Activated naive CD8-positive, alpha-beta T cell treated with anti-CD3 and anti-CD28 coated beads, Interleukin-2, amount 10 ng/mL, durations not matched to agents 7 days and 5 days (primary cell): ENCODE measurements at regions not wholly inside any gene's neighbourhood (a gene's known extent, or its start where the extent isn't known, plus 50 kb on each side); places are given as distances from the start of the nearest gene placed in this dataset.
"Not testable (repeated sequence)": the region's sequence is repeated elsewhere in the genome, so short reads cannot be mapped to it uniquely, and the experiment has no call there.

Source experiments
- ATAC-seq: fragments of 150-1000 bp; cut with Tn5 transposase; one replicate; pipeline ENCODE4 v1.10.0; 2021; ENCODE audit warnings: low read depth, moderate library complexity
- POLR2A ChIA-PET: fragments of 350-600 bp; sonication (Branson Sonifier 250); formaldehyde crosslinking; loops from one replicate; lab custom pipeline; 2021; ENCODE audit warnings: antibody characterized with exemption; lab: Charles Lee
- DNase-seq: peaks from one replicate; pipeline ENCODE4 v3.0.0; 2021
- H3K27ac Mint-ChIP-seq: one replicate; pipeline ENCODE4 v1.8.0; 2022; ENCODE audit warnings: mild to moderate bottlenecking, mixed read lengths
- H3K27me3 Mint-ChIP-seq: one replicate; pipeline ENCODE4 v1.8.0; 2022; ENCODE audit warnings: mild to moderate bottlenecking, moderate library complexity, mixed read lengths
- H3K36me3 Mint-ChIP-seq: one replicate; pipeline ENCODE4 v1.8.0; 2021; ENCODE audit warnings: mild to moderate bottlenecking, mixed read lengths
- H3K4me1 Mint-ChIP-seq: one replicate; pipeline ENCODE4 v1.8.0; 2021; ENCODE audit warnings: mixed read lengths
- H3K4me3 Mint-ChIP-seq: one replicate; pipeline ENCODE4 v1.8.0; 2022; ENCODE audit warnings: mild to moderate bottlenecking, moderate library complexity, mixed read lengths
- H3K9me3 Mint-ChIP-seq: one replicate; pipeline ENCODE4 v1.8.0; 2021; ENCODE audit warnings: mixed read lengths

DNA sequence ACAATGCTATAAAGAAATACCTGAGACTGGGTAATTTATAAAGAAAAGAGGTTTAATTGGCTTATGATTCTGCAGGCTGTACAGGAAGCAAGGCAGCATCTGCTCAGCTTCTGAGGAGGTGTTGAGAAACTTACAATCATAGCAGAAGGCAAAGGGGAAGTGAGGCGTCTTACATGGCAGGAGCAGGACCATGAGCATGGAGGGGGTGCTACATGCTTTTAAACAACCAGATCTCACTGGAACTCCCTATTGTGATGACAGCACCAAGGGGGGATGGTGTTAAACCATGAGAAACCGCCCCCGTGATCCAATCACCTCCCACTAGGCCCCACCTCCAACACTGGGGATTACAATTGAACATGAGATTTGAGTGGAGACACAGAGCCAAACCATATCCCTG is 163.7 kb upstream of the SLC38A2 start:
- not testable (repeated sequence) for H3K4me3 Mint-ChIP-seq, H3K9me3 Mint-ChIP-seq, ATAC-seq, DNase-seq, H3K27me3 Mint-ChIP-seq, H3K4me1 Mint-ChIP-seq
- H3K27ac Mint-ChIP-seq = peak overlapping the region; percentile 10
- POLR2A ChIA-PET = interaction anchor here (0.6 kb wide), 1 partner anchor 13 kb away, joined by 6 read pairs; no protein-coding TSS in a partner anchor
- H3K36me3 Mint-ChIP-seq = peaks cover 13% of the 10 kb centered on the region

- DNase-seq = no peak
- peaks cover 6% of the 10 kb centered on the region for H3K9me3 Mint-ChIP-seq
- no peaks in the 10 kb centered on the region for H3K27me3 Mint-ChIP-seq
- peaks cover 3% of the 10 kb centered on the region for H3K4me1 Mint-ChIP-seq
- no peak overlapping the region for H3K4me3 Mint-ChIP-seq
- POLR2A ChIA-PET = interaction anchor here (0.6 kb wide), 1 partner anchor 13 kb away, joined by 6 read pairs; no protein-coding TSS in a partner anchor
- ATAC-seq = no peak
- no peak overlapping the region for H3K27ac Mint-ChIP-seq
- peaks cover 13% of the 10 kb centered on the region for H3K36me3 Mint-ChIP-seq
Measured at GRCh38 chr12:46535907-46536306, 163.3 kb upstream of the SLC38A2 start.

DNA sequence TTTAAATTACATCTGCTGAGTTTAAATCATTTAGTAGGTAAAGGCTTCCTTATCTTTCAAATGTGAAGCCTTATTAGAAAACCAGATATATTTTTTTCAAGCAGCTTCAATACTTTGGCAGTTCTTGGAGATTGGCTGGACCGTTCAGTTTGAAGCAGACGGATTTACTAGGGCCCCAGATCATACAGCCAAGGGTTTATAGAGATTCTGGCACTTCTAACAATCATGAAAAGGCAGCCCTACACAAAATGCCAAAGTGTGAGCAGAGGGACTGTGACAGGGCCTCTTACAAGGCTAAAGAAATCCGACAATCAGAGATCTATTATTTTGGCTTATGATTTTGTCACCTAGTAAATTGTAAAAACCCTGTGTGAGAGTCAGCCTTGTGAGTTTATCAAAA is 162.8 kb upstream of the SLC38A2 start:
- Mint-ChIP-seq H3K4me1 (peaks cover 1% of the 10 kb centered on the region), H3K36me3 (peaks cover 8% of the 10 kb centered on the region), H3K9me3 (peaks cover 6% of the 10 kb centered on the region), H3K27me3 (no peaks in the 10 kb centered on the region), H3K27ac (no peak overlapping the region), H3K4me3 (no peak overlapping the region)
- no peak for ATAC-seq
- POLR2A ChIA-PET = no interaction called here
- no peak for DNase-seq

- POLR2A ChIA-PET = interaction anchor here (0.6 to 0.9 kb wide), 2 partner anchors 13 to 1687 kb away, joined by 3 read pairs; no protein-coding TSS in a partner anchor
- Mint-ChIP-seq H3K9me3 (peaks cover 2% of the 10 kb centered on the region), H3K27me3 (no peaks in the 10 kb centered on the region), H3K27ac (no peak overlapping the region), H3K4me3 (no peak overlapping the region), H3K4me1 (peaks cover 1% of the 10 kb centered on the region), H3K36me3 (peaks cover 7% of the 10 kb centered on the region)
- ATAC-seq = no peak
- DNase-seq = no peak
Measured at GRCh38 chr12:46534327-46534840, 161.8 kb upstream of the SLC38A2 start.

GRCh38 chr12:46533723-46534122 is 161.2 kb upstream of the SLC38A2 start:
- DNase-seq = no peak
- H3K36me3 Mint-ChIP-seq = peaks cover 7% of the 10 kb centered on the region

DNA sequence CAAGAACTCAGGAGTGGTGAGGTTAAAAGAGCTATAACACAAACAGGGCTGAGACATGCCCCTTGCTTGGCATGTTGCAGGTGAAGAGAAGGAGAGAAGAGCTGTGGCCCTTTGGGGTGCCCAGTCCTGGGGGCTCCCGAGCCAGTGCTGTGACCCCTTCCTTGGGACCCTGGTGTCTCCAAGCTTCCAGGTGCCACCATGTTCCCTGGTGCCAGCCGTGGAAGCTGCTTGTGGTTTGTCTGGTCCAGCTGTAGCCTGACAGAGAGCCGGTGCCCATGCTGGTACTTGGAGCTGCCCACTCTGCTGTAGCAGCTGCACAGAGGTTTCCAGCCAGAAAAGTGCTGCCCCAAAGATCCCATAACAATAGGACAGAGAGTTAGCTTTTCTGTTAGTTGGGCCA is 159.2 kb upstream of the SLC38A2 start:
- Mint-ChIP-seq H3K9me3 (peaks cover 2% of the 10 kb centered on the region), H3K4me1 (peaks cover 1% of the 10 kb centered on the region), H3K27ac (no peak overlapping the region), H3K27me3 (no peaks in the 10 kb centered on the region), H3K36me3 (peaks cover 20% of the 10 kb centered on the region), H3K4me3 (no peak overlapping the region)
- DNase-seq (no peak), ATAC-seq (no peak)
- POLR2A ChIA-PET = interaction anchor here (0.8 kb wide), 1 partner anchor 15 kb away, joined by 4 read pairs; no protein-coding TSS in a partner anchor

More at GRCh38 chr12:46533723-46534122, 161.2 kb upstream of the SLC38A2 start:
- no peak for ATAC-seq
- H3K27me3 Mint-ChIP-seq = no peaks in the 10 kb centered on the region
- no peak overlapping the region for H3K27ac Mint-ChIP-seq
- H3K9me3 Mint-ChIP-seq = peaks cover 2% of the 10 kb centered on the region
- POLR2A ChIA-PET = no interaction called here
- peaks cover 1% of the 10 kb centered on the region for H3K4me1 Mint-ChIP-seq
- no peak overlapping the region for H3K4me3 Mint-ChIP-seq

DNA sequence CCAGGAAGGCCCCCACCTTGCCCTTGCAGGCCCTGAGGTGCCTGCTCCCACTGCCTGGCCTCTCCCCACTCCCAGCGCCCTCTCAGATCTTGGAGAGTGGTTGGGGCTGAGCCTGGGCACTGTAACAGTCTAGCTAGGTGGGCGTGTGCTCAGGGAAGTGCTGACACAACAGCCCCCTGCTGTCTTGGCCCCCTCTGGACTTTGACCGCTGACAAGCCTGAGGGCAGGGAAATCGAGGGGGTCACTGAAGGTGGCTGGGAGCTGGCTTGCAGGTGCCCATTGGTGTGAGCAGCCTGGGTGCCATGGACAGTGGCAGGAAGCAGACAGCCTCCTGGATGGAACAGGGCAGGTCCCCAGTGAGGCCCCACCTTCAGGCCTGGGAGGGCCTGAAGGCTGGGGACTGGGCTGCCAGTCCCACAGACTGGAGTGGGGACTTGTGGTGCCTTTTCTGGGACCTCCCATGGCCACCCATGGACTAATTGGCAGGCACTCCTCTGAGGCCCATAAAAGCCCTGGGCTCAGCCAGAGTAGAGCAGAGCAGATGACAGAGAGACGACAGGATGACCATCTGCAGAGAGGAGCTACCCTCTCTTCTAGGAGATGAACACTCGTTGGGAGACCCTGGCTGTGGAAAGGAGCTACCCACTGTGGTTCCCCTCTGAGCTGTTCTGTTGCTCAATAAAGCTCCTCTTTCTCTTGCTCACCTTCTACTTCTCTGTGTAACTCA is 158.6 kb upstream of the SLC38A2 start:
- H3K27ac Mint-ChIP-seq = no peak overlapping the region
- H3K36me3 Mint-ChIP-seq = peaks cover 24% of the 10 kb centered on the region
- H3K27me3 Mint-ChIP-seq = no peaks in the 10 kb centered on the region
- DNase-seq (no peak), ATAC-seq (no peak)
- POLR2A ChIA-PET = no interaction called here
- H3K4me3 Mint-ChIP-seq = no peak overlapping the region
- peaks cover under 1% of the 10 kb centered on the region for H3K4me1 Mint-ChIP-seq
- peaks cover 2% of the 10 kb centered on the region for H3K9me3 Mint-ChIP-seq

GRCh38 chr12:46530373-46531056 is 157.9 kb upstream of the SLC38A2 start:
- H3K9me3 Mint-ChIP-seq = peaks cover 5% of the 10 kb centered on the region
- H3K27me3 Mint-ChIP-seq = no peaks in the 10 kb centered on the region
- H3K4me3 Mint-ChIP-seq = no peak overlapping the region
- H3K27ac Mint-ChIP-seq = no peak overlapping the region
- H3K4me1 Mint-ChIP-seq = peaks cover 1% of the 10 kb centered on the region
- DNase-seq = no peak
- POLR2A ChIA-PET = no interaction called here
- peaks cover 28% of the 10 kb centered on the region for H3K36me3 Mint-ChIP-seq
- no peak for ATAC-seq

DNA sequence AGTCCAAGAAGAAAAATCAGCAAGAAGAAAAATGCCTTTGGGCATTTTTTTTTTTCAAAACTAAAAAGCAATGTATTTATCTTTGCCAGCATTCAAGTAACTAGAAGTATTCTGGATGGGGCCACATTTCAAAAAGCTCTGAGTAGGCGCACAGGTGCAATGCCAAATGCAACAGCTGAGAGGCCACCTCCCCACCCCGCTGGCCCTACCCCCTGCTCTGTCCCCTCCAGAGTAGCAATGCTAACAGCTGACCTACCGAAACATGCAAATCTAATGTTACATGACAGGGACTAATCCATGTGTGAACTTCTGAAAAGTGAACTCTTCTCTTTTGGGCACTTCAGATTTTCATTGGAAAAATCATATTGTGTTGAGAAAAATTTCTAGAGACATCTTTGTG is 153.7 kb upstream of the SLC38A2 start:
- Mint-ChIP-seq H3K4me3 (no peak overlapping the region), H3K9me3 (peaks cover 2% of the 10 kb centered on the region), H3K27me3 (no peaks in the 10 kb centered on the region), H3K27ac (no peak overlapping the region), H3K4me1 (peaks cover 26% of the 10 kb centered on the region), H3K36me3 (peaks cover 34% of the 10 kb centered on the region)
- POLR2A ChIA-PET = interaction anchor here (3.6 kb wide), 1 partner anchor 154 kb away, joined by 38 read pairs; the partner anchor contains the start of gene SLC38A2
- DNase-seq = no peak
- no peak for ATAC-seq

DNA sequence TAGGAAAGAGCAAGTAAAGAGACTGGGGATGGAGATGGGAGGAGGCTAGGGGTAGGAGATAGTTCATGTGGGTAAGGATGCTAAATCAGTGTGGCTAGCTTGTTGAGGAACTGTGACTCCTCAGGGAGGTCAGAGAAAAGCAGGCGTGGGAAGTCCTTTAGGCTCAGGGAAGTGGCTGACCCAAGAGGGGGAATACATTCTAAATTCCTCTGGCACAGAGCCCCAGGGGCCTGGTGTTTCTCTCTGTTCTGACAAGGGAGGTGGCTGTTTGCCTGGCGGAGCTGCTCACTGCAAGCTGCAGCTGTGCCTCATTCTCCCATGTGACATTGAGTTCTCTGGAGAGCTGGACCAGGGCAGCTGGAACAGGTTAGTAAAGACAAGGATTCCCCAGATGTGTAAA is 152.2 kb upstream of the SLC38A2 start:
- Mint-ChIP-seq H3K27ac (peak overlapping the region; percentile 96), H3K9me3 (peaks cover 2% of the 10 kb centered on the region), H3K4me3 (peak overlapping the region; percentile 77), H3K27me3 (no peaks in the 10 kb centered on the region), H3K4me1 (peaks cover 35% of the 10 kb centered on the region), H3K36me3 (peaks cover 32% of the 10 kb centered on the region)
- DNase-seq (no peak), ATAC-seq (no peak)
- POLR2A ChIA-PET = interaction anchor here (1.3 to 3.6 kb wide), 10 partner anchors 22 to 258 kb away, joined by 4 to 38 read pairs (median 10); partner anchors contain the start of genes SLC38A1 and SLC38A2

DNA sequence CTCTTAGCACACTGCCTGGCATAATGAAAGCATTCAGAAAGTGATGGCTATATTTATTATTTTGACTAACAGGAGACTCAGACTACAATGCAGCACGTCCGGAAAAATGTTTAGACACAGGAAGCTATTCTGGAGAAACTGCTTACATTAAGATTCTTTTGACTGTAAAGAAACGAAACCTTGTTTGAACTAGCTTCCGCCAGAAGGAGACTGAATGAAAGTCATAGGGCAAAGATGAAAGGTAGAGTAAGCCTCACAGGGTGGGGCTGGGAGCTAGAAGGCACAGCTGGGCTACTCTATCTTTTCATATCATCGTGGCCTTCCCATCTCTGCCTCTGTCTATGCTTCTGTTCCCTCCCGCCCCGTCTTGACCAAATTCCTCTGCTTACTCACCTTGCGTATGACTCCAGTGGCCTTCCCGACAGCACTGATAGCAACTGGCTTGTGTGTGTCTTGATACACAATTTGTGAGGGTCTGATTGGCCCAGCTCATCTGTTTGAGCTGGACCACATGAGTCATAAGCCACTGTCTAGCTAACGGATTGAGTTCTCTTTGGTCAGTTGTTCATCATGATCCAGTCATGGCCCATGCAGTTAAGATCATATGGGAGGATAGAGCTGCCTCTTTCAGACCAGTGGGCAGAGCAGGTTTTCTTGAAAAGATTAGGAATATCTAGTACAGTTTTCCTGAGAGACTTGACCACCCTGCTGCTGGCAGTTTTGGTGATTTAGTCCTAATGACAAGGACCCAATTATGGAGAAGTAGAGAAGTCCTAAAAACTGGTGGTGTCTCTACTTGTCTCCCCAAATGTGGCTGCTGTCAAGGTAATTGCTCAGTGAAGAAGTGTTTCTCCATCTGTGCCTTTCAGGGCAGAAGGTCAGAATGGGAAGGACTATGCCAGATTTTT is 151.5 kb upstream of the SLC38A2 start:
- peaks cover 2% of the 10 kb centered on the region for H3K9me3 Mint-ChIP-seq
- peak overlapping the region; percentile 77 for H3K4me3 Mint-ChIP-seq
- H3K27me3 Mint-ChIP-seq = no peaks in the 10 kb centered on the region
- ATAC-seq (peak; percentile 96), DNase-seq (peak; percentile 54)
- H3K27ac Mint-ChIP-seq = peak overlapping the region; percentile 96
- POLR2A ChIA-PET = interaction anchor here (0.8 to 3.6 kb wide), 19 partner anchors 9 to 257 kb away, joined by 3 to 38 read pairs (median 6); partner anchors contain the start of genes SLC38A1 and SLC38A2
- H3K36me3 Mint-ChIP-seq = peaks cover 35% of the 10 kb centered on the region
- H3K4me1 Mint-ChIP-seq = peaks cover 40% of the 10 kb centered on the region

DNA sequence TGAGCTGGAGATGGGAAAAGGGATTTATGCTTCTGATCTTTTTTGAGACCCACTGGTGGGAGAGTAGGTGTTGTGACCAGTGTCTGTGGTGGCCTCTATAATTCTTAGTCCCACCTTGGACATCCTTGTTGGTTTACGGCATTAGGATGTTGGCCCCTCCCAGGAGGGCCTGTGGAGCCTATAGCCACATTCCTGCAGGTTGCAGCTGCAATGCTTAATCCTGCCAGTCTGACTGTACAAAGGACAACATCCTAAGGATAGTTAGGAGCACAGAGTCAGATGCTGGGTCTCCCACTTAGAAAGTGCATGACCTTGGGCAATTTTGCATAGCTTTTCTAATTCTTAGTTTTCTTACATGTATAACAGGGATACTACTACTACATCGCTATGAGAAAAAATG is 150.9 kb upstream of the SLC38A2 start:
- DNase-seq = no peak
- H3K27ac Mint-ChIP-seq = peak overlapping the region; percentile 96
- POLR2A ChIA-PET = interaction anchor here (0.8 to 3.6 kb wide), 19 partner anchors 9 to 257 kb away, joined by 3 to 38 read pairs (median 6); partner anchors contain the start of genes SLC38A1 and SLC38A2
- ATAC-seq = no peak
- H3K27me3 Mint-ChIP-seq = no peaks in the 10 kb centered on the region
- peaks cover 42% of the 10 kb centered on the region for H3K4me1 Mint-ChIP-seq
- H3K9me3 Mint-ChIP-seq = peaks cover 2% of the 10 kb centered on the region
- peak overlapping the region; percentile 77 for H3K4me3 Mint-ChIP-seq
- H3K36me3 Mint-ChIP-seq = peaks cover 37% of the 10 kb centered on the region
